ENCODE measurements at regions not wholly inside any gene's neighbourhood (a gene's known extent, or its start where the extent isn't known, plus 50 kb on each side); places are given as distances from the start of the nearest gene placed in this dataset.

DNA sequence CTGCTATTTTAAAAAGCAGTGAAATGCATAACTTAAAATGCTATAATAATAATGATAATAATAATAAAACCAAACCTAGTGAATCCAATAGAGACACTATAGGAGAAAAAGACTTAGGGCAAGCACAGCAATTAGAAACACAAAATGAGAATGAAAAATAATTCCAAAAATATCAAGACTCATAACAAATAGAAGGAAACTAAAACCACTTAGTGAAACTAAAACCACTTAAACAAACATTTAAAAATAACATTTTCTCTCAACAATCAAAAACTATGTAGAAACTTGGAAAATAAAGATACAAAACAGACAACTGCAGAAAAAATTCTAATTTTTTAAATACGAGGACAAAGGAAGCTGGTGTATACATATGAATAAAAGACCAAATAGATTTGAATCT, 655.2 kb upstream of the NRG3 start:
- TF ChIP-seq JUND (IDR thresholded peaks at IDR 0.05): no peak
- TF ChIP-seq, protein P1, sequence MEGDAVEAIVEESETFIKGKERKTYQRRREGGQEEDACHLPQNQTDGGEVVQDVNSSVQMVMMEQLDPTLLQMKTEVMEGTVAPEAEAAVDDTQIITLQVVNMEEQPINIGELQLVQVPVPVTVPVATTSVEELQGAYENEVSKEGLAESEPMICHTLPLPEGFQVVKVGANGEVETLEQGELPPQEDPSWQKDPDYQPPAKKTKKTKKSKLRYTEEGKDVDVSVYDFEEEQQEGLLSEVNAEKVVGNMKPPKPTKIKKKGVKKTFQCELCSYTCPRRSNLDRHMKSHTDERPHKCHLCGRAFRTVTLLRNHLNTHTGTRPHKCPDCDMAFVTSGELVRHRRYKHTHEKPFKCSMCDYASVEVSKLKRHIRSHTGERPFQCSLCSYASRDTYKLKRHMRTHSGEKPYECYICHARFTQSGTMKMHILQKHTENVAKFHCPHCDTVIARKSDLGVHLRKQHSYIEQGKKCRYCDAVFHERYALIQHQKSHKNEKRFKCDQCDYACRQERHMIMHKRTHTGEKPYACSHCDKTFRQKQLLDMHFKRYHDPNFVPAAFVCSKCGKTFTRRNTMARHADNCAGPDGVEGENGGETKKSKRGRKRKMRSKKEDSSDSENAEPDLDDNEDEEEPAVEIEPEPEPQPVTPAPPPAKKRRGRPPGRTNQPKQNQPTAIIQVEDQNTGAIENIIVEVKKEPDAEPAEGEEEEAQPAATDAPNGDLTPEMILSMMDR (IDR thresholded peaks at IDR 0.05): no peak
- no peak for TF ChIP-seq CHD2 (IDR thresholded peaks at IDR 0.05; ENCODE audit: low read length, partially characterized antibody)
- no peak for TF ChIP-seq POLR2AphosphoS5 (IDR thresholded peaks at IDR 0.05; ENCODE audit: low read depth, low read length)
